Osteocyte (in vitro differentiated cells): ENCODE measurements at regions not wholly inside any gene's neighbourhood (a gene's known extent, or its start where the extent isn't known, plus 50 kb on each side); places are given as distances from the start of the nearest gene placed in this dataset.

Source experiments
- DNase-seq: peaks from one replicate; pipeline ENCODE4 v3.0.0; 2021; ENCODE audit warnings: mixed read lengths; ENCODE audit not compliant: unreplicated experiment; ENCODE audit errors: extremely low spot score
- H3K27ac Mint-ChIP-seq: one replicate; pipeline ENCODE4 v1.8.0; 2021; ENCODE audit warnings: mild to moderate bottlenecking, mixed read lengths; ENCODE audit not compliant: unreplicated experiment
- H3K27me3 Mint-ChIP-seq: one replicate; pipeline ENCODE4 v1.8.0; 2021; ENCODE audit warnings: mixed read lengths; ENCODE audit not compliant: unreplicated experiment
- H3K36me3 Mint-ChIP-seq: one replicate; pipeline ENCODE4 v1.8.0; 2021; ENCODE audit warnings: mixed read lengths; ENCODE audit not compliant: unreplicated experiment
- H3K4me1 Mint-ChIP-seq: one replicate; pipeline ENCODE4 v1.8.0; 2021; ENCODE audit warnings: mixed read lengths; ENCODE audit not compliant: unreplicated experiment
- H3K4me3 Mint-ChIP-seq: one replicate; pipeline ENCODE4 v1.8.0; 2021; ENCODE audit warnings: mild to moderate bottlenecking, moderate library complexity, mixed read lengths; ENCODE audit not compliant: unreplicated experiment
- H3K9me3 Mint-ChIP-seq: one replicate; pipeline ENCODE4 v1.8.0; 2021; ENCODE audit warnings: mixed read lengths; ENCODE audit not compliant: unreplicated experiment
- TF ChIP-seq, protein P1 (sequence below): fragments of 200-600 bp; sonication (generic); IDR thresholded peaks from 2 replicates; pipeline ENCODE4 v1.5.0; 2021; ENCODE audit warnings: antibody characterized with exemption, mild to moderate bottlenecking, moderate library complexity

DNA sequence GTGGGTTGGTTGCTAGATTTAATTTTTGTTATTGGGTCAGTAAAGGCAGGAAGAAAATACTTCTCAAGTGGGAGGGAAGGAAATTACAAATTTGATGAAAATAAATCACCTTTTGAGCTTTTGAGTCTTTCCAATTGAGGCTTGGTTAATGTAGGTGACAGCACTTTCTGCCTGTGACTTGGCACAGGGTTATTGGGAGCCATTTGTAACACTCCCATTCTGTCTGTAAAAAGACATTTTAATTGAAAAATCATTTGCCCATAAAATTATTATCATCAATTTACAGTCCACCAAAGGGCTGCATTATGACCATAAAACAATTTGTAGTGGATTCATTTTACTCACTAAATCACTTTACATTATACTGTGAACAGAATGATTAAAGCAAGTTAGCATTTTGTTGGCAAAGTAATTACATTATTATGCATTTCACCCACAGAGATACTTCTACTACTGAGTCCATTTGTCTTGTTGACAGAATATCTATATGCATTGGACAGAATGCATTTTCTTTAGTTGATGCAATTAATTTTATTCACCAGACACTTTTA is 974.6 kb downstream of the UQCRFS1 start:
- TF ChIP-seq, protein P1, sequence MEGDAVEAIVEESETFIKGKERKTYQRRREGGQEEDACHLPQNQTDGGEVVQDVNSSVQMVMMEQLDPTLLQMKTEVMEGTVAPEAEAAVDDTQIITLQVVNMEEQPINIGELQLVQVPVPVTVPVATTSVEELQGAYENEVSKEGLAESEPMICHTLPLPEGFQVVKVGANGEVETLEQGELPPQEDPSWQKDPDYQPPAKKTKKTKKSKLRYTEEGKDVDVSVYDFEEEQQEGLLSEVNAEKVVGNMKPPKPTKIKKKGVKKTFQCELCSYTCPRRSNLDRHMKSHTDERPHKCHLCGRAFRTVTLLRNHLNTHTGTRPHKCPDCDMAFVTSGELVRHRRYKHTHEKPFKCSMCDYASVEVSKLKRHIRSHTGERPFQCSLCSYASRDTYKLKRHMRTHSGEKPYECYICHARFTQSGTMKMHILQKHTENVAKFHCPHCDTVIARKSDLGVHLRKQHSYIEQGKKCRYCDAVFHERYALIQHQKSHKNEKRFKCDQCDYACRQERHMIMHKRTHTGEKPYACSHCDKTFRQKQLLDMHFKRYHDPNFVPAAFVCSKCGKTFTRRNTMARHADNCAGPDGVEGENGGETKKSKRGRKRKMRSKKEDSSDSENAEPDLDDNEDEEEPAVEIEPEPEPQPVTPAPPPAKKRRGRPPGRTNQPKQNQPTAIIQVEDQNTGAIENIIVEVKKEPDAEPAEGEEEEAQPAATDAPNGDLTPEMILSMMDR = no peak
- no peak overlapping the region for H3K27ac Mint-ChIP-seq
- H3K4me3 Mint-ChIP-seq = no peak overlapping the region
- H3K27me3 Mint-ChIP-seq = no peaks in the 10 kb centered on the region
- H3K4me1 Mint-ChIP-seq = no peaks in the 10 kb centered on the region
- no peak for DNase-seq
- H3K9me3 Mint-ChIP-seq = peaks cover 4% of the 10 kb centered on the region
- H3K36me3 Mint-ChIP-seq = no peaks in the 10 kb centered on the region

DNA sequence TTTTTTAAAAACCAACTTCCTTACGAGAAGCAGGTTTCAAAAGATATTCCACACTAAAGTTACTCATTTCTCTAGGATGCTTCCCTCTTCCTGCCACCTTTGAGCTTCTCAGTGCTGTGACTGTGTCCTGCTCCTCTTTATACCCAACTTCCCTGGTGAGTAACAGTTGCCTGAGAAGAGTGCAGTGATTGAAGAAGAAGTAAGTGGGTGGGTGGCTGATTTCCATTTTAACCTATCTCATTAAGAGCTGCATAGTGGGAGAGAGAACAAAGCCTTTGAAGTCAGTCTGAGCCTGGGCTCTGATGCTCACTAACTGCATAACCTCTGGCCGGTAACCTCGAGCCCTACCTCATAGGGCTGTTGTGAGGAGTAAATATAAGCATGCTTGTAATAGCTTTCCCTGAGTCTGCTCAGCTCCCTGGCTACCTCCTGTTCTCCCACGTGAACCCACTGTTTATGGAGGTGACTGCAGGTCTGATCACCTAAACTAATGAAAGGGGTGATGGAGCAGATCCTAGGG is 977.3 kb downstream of the UQCRFS1 start:
- Mint-ChIP-seq H3K36me3 (no peaks in the 10 kb centered on the region), H3K27me3 (no peaks in the 10 kb centered on the region), H3K4me1 (no peaks in the 10 kb centered on the region), H3K27ac (no peak overlapping the region), H3K4me3 (no peak overlapping the region), H3K9me3 (peaks cover 10% of the 10 kb centered on the region)
- DNase-seq = no peak
- TF ChIP-seq, protein P1 = no peak

DNA sequence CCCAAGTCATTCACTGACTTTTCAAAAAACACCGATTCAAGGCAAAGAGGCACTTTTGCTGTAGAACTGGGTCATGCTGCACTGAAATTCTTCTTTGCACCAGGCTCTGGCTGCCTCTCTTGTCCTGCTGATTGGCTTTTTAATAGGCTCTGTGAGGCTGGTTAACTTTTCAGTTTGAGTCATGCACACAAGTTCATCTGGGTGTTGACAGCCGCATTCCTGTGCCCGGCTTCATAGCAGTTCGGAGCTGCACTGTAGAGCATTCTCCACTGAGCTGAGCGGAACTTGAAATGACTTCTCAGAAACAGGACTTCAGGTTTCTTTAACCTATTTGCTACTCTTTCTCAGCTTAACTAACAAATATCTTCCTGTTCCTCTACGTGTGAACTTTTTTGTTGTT is 978.3 kb downstream of the UQCRFS1 start:
- Mint-ChIP-seq H3K27me3 (no peaks in the 10 kb centered on the region), H3K27ac (no peak overlapping the region), H3K36me3 (no peaks in the 10 kb centered on the region), H3K4me1 (no peaks in the 10 kb centered on the region), H3K9me3 (peaks cover 10% of the 10 kb centered on the region), H3K4me3 (no peak overlapping the region)
- DNase-seq = no peak
- TF ChIP-seq, protein P1 = no peak

DNA sequence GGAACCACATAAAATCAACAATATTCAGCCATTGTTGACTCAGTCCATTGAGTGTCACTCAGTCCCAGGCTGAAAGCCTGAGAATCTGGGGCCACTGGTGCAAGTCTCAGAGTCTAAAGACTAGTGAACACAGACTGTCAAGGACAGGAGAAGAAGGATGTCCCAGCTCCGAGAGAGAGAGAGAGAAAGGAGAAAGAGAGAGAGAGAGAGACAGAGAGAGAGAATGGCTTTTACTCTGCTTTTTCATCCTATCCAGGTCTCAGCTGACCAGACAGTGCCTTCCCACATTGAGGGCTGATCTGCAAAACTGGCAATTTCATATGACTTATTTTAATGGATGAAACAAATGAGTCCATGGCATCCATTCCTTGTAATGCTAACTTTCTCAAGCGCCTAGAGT is 984.1 kb downstream of the UQCRFS1 start:
- Mint-ChIP-seq H3K27me3 (no peaks in the 10 kb centered on the region), H3K36me3 (no peaks in the 10 kb centered on the region), H3K27ac (no peak overlapping the region), H3K9me3 (peaks cover 32% of the 10 kb centered on the region), H3K4me3 (no peak overlapping the region), H3K4me1 (no peaks in the 10 kb centered on the region)
- no peak for DNase-seq
- TF ChIP-seq, protein P1 = no peak

DNA sequence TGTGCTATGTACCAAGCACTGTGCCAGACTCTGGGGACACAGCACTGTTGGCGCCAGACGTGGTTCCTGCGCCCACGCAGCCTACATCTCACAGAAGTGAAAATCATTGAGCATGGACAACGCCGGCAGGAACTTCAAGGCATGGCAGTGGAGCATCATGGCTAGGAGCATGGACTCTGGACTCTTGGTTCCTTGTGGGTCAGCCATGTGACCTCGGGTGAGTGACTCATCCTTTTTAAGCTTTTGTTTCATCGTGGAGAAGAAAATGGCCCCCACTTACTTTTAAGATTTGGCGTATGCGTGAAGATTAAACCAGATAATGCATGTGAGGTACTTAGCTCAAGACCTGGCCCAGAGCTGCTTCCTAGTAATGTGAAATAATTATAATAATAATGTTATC is 988.5 kb downstream of the UQCRFS1 start:
- TF ChIP-seq, protein P1 = no peak
- H3K27ac Mint-ChIP-seq = no peak overlapping the region
- H3K36me3 Mint-ChIP-seq = no peaks in the 10 kb centered on the region
- H3K27me3 Mint-ChIP-seq = no peaks in the 10 kb centered on the region
- H3K4me3 Mint-ChIP-seq = no peak overlapping the region
- H3K9me3 Mint-ChIP-seq = peaks cover 34% of the 10 kb centered on the region
- H3K4me1 Mint-ChIP-seq = no peaks in the 10 kb centered on the region
- DNase-seq = no peak
